Activated naive CD8-positive, alpha-beta T cell treated with anti-CD3 and anti-CD28 coated beads, Interleukin-2, amount 50 U/mL, for 16 hours (primary cell): ENCODE measurements at regions not wholly inside any gene's neighbourhood (a gene's known extent, or its start where the extent isn't known, plus 50 kb on each side); places are given as distances from the start of the nearest gene placed in this dataset.

Experiments
- DNase-seq: peaks from one replicate; pipeline ENCODE4 v3.0.0-alpha.2; 2020; ENCODE audit warnings: low read depth, low spot score

GRCh38 chr2:60321816-60322215, 231.6 kb downstream of the BCL11A start:
- no peak for DNase-seq

- no peak for DNase-seq
Observed at GRCh38 chr2:60320724-60321123, 232.7 kb downstream of the BCL11A start.

GRCh38 chr2:60319031-60319547, 234.4 kb downstream of the BCL11A start:
- DNase-seq, result no peak

- no peak for DNase-seq
Observed at GRCh38 chr2:60318544-60318943, 234.9 kb downstream of the BCL11A start.

- no peak for DNase-seq
Observed at GRCh38 chr2:60317844-60318243, 235.6 kb downstream of the BCL11A start.

GRCh38 chr2:60317034-60317386, 236.4 kb downstream of the BCL11A start:
- no peak for DNase-seq

- no peak for DNase-seq
Observed at GRCh38 chr2:60316381-60317033, 236.9 kb downstream of the BCL11A start.

GRCh38 chr2:60313470-60314172, 239.8 kb downstream of the BCL11A start:
- DNase-seq, result no peak

GRCh38 chr2:60312618-60313017, 240.8 kb downstream of the BCL11A start:
- DNase-seq, result no peak

- DNase-seq, result no peak
Observed at GRCh38 chr2:60311524-60311923, 241.9 kb downstream of the BCL11A start.

- DNase-seq, result no peak
Observed at GRCh38 chr2:60309941-60310660, 243.4 kb downstream of the BCL11A start.

GRCh38 chr2:60309336-60309735, 244.1 kb downstream of the BCL11A start:
- DNase-seq, result no peak

- DNase-seq, result no peak
Observed at GRCh38 chr2:60306267-60306861, 247.1 kb downstream of the BCL11A start.

- DNase-seq, result no peak
Observed at GRCh38 chr2:60303680-60304079, 249.8 kb downstream of the BCL11A start.

GRCh38 chr2:60302377-60303126, 250.9 kb downstream of the BCL11A start:
- no peak for DNase-seq

- no peak for DNase-seq
Observed at GRCh38 chr2:60301726-60302125, 251.7 kb downstream of the BCL11A start.

GRCh38 chr2:60299179-60299578, 254.3 kb downstream of the BCL11A start:
- DNase-seq, result no peak

GRCh38 chr2:60298006-60298696, 255.3 kb downstream of the BCL11A start:
- DNase-seq, result no peak

- no peak for DNase-seq
Observed at GRCh38 chr2:60297296-60298005, 256.0 kb downstream of the BCL11A start.
